ENCODE measurements at regions not wholly inside any gene's neighbourhood (a gene's known extent, or its start where the extent isn't known, plus 50 kb on each side); places are given as distances from the start of the nearest gene placed in this dataset.

GRCh38 chr5:164356790-164357189 is 851.4 kb downstream of the MAT2B start:
- no peak for DNase-seq

- no peak for DNase-seq
These were observed 852.1 kb downstream of the MAT2B start for GRCh38 chr5:164357395-164358033.

- no peak for DNase-seq
These were observed 853.3 kb downstream of the MAT2B start for GRCh38 chr5:164358531-164359259.

GRCh38 chr5:164359260-164360255 is 854.1 kb downstream of the MAT2B start:
- no peak for DNase-seq

GRCh38 chr5:164360589-164360988 is 855.2 kb downstream of the MAT2B start:
- no peak for DNase-seq

- no peak for DNase-seq
These were observed 856.6 kb downstream of the MAT2B start for GRCh38 chr5:164361986-164362385.

GRCh38 chr5:164362835-164363234 is 857.4 kb downstream of the MAT2B start:
- DNase-seq: no peak

- DNase-seq: no peak
These were observed 859.1 kb downstream of the MAT2B start for GRCh38 chr5:164364237-164365208.

- no peak for DNase-seq
These were observed 865.4 kb downstream of the MAT2B start for GRCh38 chr5:164370841-164371240.

GRCh38 chr5:164372892-164373291 is 867.5 kb downstream of the MAT2B start:
- DNase-seq: no peak

GRCh38 chr5:164373876-164374275 is 868.5 kb downstream of the MAT2B start:
- DNase-seq: no peak

- no peak for DNase-seq
These were observed 869.6 kb downstream of the MAT2B start for GRCh38 chr5:164375051-164375450.

- no peak for DNase-seq
These were observed 871.4 kb downstream of the MAT2B start for GRCh38 chr5:164376843-164377242.

GRCh38 chr5:164377746-164378145 is 872.3 kb downstream of the MAT2B start:
- DNase-seq: no peak

GRCh38 chr5:164383662-164384061 is 878.2 kb downstream of the MAT2B start:
- no peak for DNase-seq

- no peak for DNase-seq
These were observed 887.1 kb downstream of the MAT2B start for GRCh38 chr5:164392531-164392930.

GRCh38 chr5:164394686-164395194 is 889.3 kb downstream of the MAT2B start:
- no peak for DNase-seq

- DNase-seq: no peak
These were observed 907.1 kb downstream of the MAT2B start for GRCh38 chr5:164412531-164412930.

- DNase-seq: no peak
These were observed 914.7 kb downstream of the MAT2B start for GRCh38 chr5:164420161-164420560.

- DNase-seq: no peak
These were observed 917.0 kb downstream of the MAT2B start for GRCh38 chr5:164422400-164422799.

- DNase-seq: no peak
These were observed 926.4 kb downstream of the MAT2B start for GRCh38 chr5:164431634-164432304.

All from T-helper 9 cell (primary cell).